ENCODE measurements at regions not wholly inside any gene's neighbourhood (a gene's known extent, or its start where the extent isn't known, plus 50 kb on each side); places are given as distances from the start of the nearest gene placed in this dataset.

- DNase-seq = no peak
Measured at GRCh38 chr11:131309776-131310175, 60.6 kb upstream of the NTM start.

- no peak for DNase-seq
Measured at GRCh38 chr11:131311776-131312514, 58.5 kb upstream of the NTM start.
